Hepatocyte (in vitro differentiated cells): ENCODE measurements at regions not wholly inside any gene's neighbourhood (a gene's known extent, or its start where the extent isn't known, plus 50 kb on each side); places are given as distances from the start of the nearest gene placed in this dataset.

Experiments used
- DNase-seq: peaks from one replicate; pipeline ENCODE4 v3.0.0-alpha.2; 2016; ENCODE audit warnings: low spot score
- H2AFZ ChIP-seq: fragments of 200-600 bp; sonication (generic); 2 replicates; pipeline ENCODE4 v1.6.0; 2016; ENCODE audit warnings: antibody characterized with exemption, mild to moderate bottlenecking
- H3K27ac ChIP-seq: fragments of 200-600 bp; sonication (generic); 2 replicates; pipeline ENCODE4 v1.5.1; 2016; ENCODE audit warnings: mild to moderate bottlenecking
- H3K27me3 ChIP-seq: fragments of 200-600 bp; sonication (generic); 2 replicates; pipeline ENCODE4 v1.6.1; 2016
- H3K36me3 ChIP-seq: fragments of 200-600 bp; sonication (generic); replicated peaks from 2 replicates; pipeline ENCODE4 v1.5.1; 2016; ENCODE audit warnings: low read depth; ENCODE audit not compliant: insufficient read depth
- H3K4me1 ChIP-seq: fragments of 200-600 bp; sonication (generic); 2 replicates; pipeline ENCODE4 v1.5.1; 2016; ENCODE audit warnings: mild to moderate bottlenecking, moderate library complexity; ENCODE audit not compliant: insufficient read depth
- H3K4me2 ChIP-seq: fragments of 200-600 bp; sonication (generic); 2 replicates; pipeline ENCODE4 v1.6.0; 2016
- H3K4me3 ChIP-seq: fragments of 200-600 bp; sonication (generic); 2 replicates; pipeline ENCODE4 v1.5.1; 2016; ENCODE audit warnings: mild to moderate bottlenecking
- H3K79me2 ChIP-seq: fragments of 200-600 bp; sonication (generic); 2 replicates; pipeline ENCODE4 v1.6.0; 2017; ENCODE audit warnings: mild to moderate bottlenecking
- H3K9me2 ChIP-seq: fragments of 200-600 bp; sonication (generic); replicated peaks from 2 replicates; pipeline ENCODE4 v1.6.0; 2017; ENCODE audit warnings: mild to moderate bottlenecking; ENCODE audit not compliant: insufficient read depth
- H3K9me3 ChIP-seq: fragments of 200-600 bp; sonication (generic); 2 replicates; pipeline ENCODE4 v1.5.1; 2016; ENCODE audit warnings: low read depth, mild to moderate bottlenecking
- H4K20me1 ChIP-seq: fragments of 200-600 bp; sonication (generic); 2 replicates; pipeline ENCODE4 v1.6.0; 2016; ENCODE audit warnings: mild to moderate bottlenecking; ENCODE audit not compliant: insufficient read depth, poor library complexity, severe bottlenecking
- EZH2 ChIP-seq: fragments of 200-600 bp; sonication (generic); IDR thresholded peaks from 2 replicates; pipeline ENCODE4 v1.6.1; 2016; ENCODE audit warnings: antibody characterized with exemption, mild to moderate bottlenecking, borderline replicate concordance
- EZH2phosphoT487 ChIP-seq: fragments of 200-600 bp; sonication (generic); IDR thresholded peaks from one replicate; pipeline ENCODE4 v1.6.1; 2018; ENCODE audit warnings: antibody characterized with exemption, mild to moderate bottlenecking, low read depth, moderate library complexity; ENCODE audit not compliant: unreplicated experiment, severe bottlenecking
- WGBS: methylation state at CpG from one replicate; pipeline ENCODE4 v1.1.6; 2016; ENCODE audit warnings: low lambda C conversion rate; ENCODE audit errors: missing lambda C conversion rate; 5-methylcytosine and 5-hydroxymethylcytosine counted together
- TF ChIP-seq, protein P1 (sequence below): fragments of 200-600 bp; sonication (generic); IDR thresholded peaks from 2 replicates; pipeline ENCODE4 v1.5.1; 2016; ENCODE audit warnings: antibody characterized with exemption, mild to moderate bottlenecking; ENCODE audit not compliant: poor library complexity

DNA sequence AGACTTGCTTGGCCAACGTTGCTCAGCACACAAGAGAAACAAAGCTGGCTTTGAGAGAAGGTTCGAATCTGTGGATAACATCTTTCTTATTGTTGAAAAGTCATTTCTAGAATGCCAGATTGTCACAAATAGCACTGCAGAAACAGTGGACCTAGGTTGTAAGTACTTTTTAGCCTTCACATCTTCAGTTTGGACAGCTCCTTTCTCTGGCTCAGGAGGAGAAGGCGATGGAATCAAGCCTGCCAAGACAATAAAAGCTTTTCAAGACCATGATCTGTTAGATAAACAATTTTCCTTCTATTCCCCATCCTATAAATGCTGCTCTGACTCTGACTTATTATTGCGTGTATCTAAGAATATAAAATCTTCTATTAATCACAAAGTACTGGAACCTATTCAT lies 615.2 kb upstream of the SEMA6A start:
- H4K20me1 ChIP-seq = no peaks in the 10 kb centered on the region
- no peaks in the 10 kb centered on the region for H3K9me2 ChIP-seq
- no peak overlapping the region for H3K27ac ChIP-seq
- H3K4me1 ChIP-seq = no peaks in the 10 kb centered on the region
- no peak overlapping the region for H3K4me3 ChIP-seq
- H2AFZ ChIP-seq = no peak overlapping the region
- no peaks in the 10 kb centered on the region for H3K79me2 ChIP-seq
- TF ChIP-seq EZH2 = no peak
- TF ChIP-seq EZH2phosphoT487 = no peak
- TF ChIP-seq, protein P1, sequence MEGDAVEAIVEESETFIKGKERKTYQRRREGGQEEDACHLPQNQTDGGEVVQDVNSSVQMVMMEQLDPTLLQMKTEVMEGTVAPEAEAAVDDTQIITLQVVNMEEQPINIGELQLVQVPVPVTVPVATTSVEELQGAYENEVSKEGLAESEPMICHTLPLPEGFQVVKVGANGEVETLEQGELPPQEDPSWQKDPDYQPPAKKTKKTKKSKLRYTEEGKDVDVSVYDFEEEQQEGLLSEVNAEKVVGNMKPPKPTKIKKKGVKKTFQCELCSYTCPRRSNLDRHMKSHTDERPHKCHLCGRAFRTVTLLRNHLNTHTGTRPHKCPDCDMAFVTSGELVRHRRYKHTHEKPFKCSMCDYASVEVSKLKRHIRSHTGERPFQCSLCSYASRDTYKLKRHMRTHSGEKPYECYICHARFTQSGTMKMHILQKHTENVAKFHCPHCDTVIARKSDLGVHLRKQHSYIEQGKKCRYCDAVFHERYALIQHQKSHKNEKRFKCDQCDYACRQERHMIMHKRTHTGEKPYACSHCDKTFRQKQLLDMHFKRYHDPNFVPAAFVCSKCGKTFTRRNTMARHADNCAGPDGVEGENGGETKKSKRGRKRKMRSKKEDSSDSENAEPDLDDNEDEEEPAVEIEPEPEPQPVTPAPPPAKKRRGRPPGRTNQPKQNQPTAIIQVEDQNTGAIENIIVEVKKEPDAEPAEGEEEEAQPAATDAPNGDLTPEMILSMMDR = no peak
- DNase-seq = no peak
- no peaks in the 10 kb centered on the region for H3K36me3 ChIP-seq
- no peaks in the 10 kb centered on the region for H3K27me3 ChIP-seq
- H3K9me3 ChIP-seq = no peaks in the 10 kb centered on the region
- 75% methylated on average over 4 of the region's 4 CpGs for WGBS
- no peak overlapping the region for H3K4me2 ChIP-seq

DNA sequence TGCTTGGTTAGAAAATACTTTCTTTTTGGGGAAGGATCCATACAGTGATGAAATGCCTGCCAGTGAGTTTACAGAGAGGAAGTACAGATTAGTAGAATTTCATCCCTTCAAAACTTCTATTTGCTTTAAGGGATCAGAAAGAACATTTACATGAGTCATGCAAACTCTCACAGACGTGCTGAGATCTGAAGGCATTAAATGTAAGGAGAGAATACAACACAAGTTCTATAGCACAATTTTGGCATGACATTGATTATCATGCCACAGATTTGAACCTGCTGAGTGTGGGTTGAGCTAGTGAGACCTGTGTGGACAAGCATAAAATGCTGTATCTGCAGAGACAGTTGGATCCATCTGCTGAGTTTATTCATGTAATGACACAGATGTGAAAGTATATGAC lies 613.6 kb upstream of the SEMA6A start:
- no peak for DNase-seq
- TF ChIP-seq, protein P1 = no peak
- TF ChIP-seq EZH2phosphoT487 (no peak), EZH2 (no peak)
- no peak overlapping the region for H2AFZ ChIP-seq
- H4K20me1 ChIP-seq = no peaks in the 10 kb centered on the region
- H3K9me2 ChIP-seq = no peaks in the 10 kb centered on the region
- no peak overlapping the region for H3K4me3 ChIP-seq
- H3K9me3 ChIP-seq = no peaks in the 10 kb centered on the region
- no peaks in the 10 kb centered on the region for H3K79me2 ChIP-seq
- WGBS = 24% methylated on average over 1 of the region's 1 CpG
- H3K27ac ChIP-seq = no peak overlapping the region
- H3K27me3 ChIP-seq = no peaks in the 10 kb centered on the region
- no peaks in the 10 kb centered on the region for H3K36me3 ChIP-seq
- no peak overlapping the region for H3K4me2 ChIP-seq
- no peaks in the 10 kb centered on the region for H3K4me1 ChIP-seq

DNA sequence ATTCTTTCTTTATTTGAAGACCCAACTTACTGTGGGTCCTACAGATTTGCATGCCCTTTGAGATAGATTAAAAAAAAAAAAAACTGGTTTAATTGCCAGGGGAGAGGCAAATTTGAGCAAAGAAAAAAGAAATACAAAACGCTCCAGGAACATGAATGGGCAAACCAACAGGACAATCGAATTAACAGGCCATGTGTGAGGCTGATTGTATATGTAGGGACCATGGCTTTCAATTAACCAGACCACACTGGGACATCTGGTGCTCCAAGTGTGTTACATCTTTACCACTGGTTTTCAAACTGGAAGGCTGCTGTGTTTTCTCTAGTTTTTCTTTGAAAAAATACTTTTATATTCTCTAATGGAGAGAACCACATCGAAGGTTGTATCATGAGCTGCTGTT lies 612.1 kb upstream of the SEMA6A start:
- no peak for DNase-seq
- Histone ChIP-seq H3K9me3 (no peaks in the 10 kb centered on the region), H3K36me3 (no peaks in the 10 kb centered on the region), H3K9me2 (no peaks in the 10 kb centered on the region), H3K4me3 (no peak overlapping the region), H4K20me1 (no peaks in the 10 kb centered on the region), H2AFZ (no peak overlapping the region), H3K79me2 (no peaks in the 10 kb centered on the region), H3K4me2 (no peak overlapping the region), H3K27me3 (no peaks in the 10 kb centered on the region), H3K4me1 (no peaks in the 10 kb centered on the region), H3K27ac (no peak overlapping the region)
- 87% methylated on average over 3 of the region's 3 CpGs for WGBS
- TF ChIP-seq, protein P1 = no peak
- TF ChIP-seq EZH2 (no peak), EZH2phosphoT487 (no peak)

DNA sequence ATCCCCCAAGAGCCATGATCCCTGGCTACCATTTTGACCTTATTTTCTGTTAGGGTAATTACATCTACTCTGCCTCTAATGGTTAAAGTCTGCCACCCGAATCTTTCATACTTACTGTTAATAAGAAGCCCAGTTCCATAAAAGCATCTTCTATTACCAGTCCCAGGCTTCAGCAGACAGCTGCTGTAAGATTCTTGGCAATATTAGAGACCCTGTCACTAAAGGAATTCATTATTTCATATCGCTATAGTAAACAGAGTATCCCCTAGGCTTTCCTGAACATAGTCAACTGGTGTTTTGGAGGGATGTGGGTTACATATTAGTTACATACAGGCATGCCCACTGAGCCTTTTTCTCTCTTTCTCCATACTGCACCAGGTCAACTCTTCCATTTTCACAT lies 608.7 kb upstream of the SEMA6A start:
- no peaks in the 10 kb centered on the region for H3K79me2 ChIP-seq
- no peaks in the 10 kb centered on the region for H4K20me1 ChIP-seq
- H3K4me3 ChIP-seq = no peak overlapping the region
- H3K9me2 ChIP-seq = no peaks in the 10 kb centered on the region
- no peaks in the 10 kb centered on the region for H3K4me1 ChIP-seq
- no peaks in the 10 kb centered on the region for H3K27me3 ChIP-seq
- no peak overlapping the region for H3K4me2 ChIP-seq
- WGBS = 59% methylated on average over 2 of the region's 2 CpGs
- H3K9me3 ChIP-seq = no peaks in the 10 kb centered on the region
- DNase-seq = no peak
- no peaks in the 10 kb centered on the region for H3K36me3 ChIP-seq
- no peak overlapping the region for H2AFZ ChIP-seq
- TF ChIP-seq EZH2phosphoT487 (no peak), EZH2 (no peak)
- TF ChIP-seq, protein P1 = no peak
- no peak overlapping the region for H3K27ac ChIP-seq
